GM20000 (cell line): ENCODE measurements at regions not wholly inside any gene's neighbourhood (a gene's known extent, or its start where the extent isn't known, plus 50 kb on each side); places are given as distances from the start of the nearest gene placed in this dataset.

Source experiments
- DNase-seq: peaks from one replicate; pipeline ENCODE4 v3.0.0; 2012; ENCODE audit warnings: low spot score
- TF ChIP-seq, protein P1 (sequence below): IDR thresholded peaks from 2 replicates; pipeline ENCODE4 v1.5.1; 2012; ENCODE audit warnings: mild to moderate bottlenecking, control low read depth; ENCODE audit errors: extremely low read depth, missing control alignments

GRCh38 chr17:63344383-63344782 is 101.7 kb downstream of the CYB561 start:
- no peak for DNase-seq
- TF ChIP-seq, protein P1, sequence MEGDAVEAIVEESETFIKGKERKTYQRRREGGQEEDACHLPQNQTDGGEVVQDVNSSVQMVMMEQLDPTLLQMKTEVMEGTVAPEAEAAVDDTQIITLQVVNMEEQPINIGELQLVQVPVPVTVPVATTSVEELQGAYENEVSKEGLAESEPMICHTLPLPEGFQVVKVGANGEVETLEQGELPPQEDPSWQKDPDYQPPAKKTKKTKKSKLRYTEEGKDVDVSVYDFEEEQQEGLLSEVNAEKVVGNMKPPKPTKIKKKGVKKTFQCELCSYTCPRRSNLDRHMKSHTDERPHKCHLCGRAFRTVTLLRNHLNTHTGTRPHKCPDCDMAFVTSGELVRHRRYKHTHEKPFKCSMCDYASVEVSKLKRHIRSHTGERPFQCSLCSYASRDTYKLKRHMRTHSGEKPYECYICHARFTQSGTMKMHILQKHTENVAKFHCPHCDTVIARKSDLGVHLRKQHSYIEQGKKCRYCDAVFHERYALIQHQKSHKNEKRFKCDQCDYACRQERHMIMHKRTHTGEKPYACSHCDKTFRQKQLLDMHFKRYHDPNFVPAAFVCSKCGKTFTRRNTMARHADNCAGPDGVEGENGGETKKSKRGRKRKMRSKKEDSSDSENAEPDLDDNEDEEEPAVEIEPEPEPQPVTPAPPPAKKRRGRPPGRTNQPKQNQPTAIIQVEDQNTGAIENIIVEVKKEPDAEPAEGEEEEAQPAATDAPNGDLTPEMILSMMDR, result no peak

DNA sequence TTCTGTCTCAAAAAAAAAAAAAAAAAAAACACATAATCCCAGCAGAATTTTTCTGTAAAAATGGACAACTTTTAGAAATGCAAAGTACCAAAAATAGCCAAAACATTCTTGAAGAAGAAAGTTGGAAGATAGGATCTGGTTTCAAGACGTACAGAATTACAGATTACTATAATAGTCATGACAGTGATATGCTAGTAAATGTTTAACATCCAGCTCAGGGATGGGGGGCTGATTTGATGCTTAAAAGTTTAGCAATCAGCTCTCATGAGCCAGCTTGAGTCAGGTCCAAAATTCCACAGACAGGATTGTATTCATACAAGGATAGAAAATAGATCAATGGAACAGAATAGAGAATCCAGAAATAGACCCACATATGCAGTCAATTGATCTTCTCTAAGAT is 100.5 kb downstream of the CYB561 start:
- TF ChIP-seq, protein P1, result no peak
- DNase-seq, result no peak

DNA sequence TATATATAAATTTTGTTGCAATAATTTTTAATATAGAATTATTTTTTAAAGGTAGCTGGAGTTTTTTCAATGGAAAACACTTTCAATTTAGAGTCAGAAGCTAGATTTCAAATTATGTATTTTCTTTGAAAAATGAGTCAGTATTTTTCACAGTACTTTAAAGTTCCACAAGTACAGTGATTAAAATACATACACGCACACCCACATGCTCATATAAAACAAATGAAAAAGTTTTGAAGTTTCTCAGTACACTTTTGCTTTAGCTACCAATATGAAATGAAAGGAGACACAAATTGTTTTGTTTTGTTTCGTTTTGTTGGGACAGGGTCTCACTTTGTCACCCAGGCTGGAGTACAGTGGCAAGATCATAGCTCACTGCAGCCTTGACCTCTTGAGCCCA is 98.6 kb downstream of the CYB561 start:
- TF ChIP-seq, protein P1, result no peak
- no peak for DNase-seq

- TF ChIP-seq, protein P1, result no peak
- DNase-seq, result no peak
Measured at GRCh38 chr17:63349478-63350000, 96.6 kb downstream of the CYB561 start.

- TF ChIP-seq, protein P1, result no peak
Measured at GRCh38 chr17:63350364-63350763, 95.7 kb downstream of the CYB561 start.

GRCh38 chr17:63354256-63354655 is 91.8 kb downstream of the CYB561 start:
- DNase-seq, result no peak
- TF ChIP-seq, protein P1, result no peak

More at GRCh38 chr17:63350364-63350763, 95.7 kb downstream of the CYB561 start:
- DNase-seq, result no peak

DNA sequence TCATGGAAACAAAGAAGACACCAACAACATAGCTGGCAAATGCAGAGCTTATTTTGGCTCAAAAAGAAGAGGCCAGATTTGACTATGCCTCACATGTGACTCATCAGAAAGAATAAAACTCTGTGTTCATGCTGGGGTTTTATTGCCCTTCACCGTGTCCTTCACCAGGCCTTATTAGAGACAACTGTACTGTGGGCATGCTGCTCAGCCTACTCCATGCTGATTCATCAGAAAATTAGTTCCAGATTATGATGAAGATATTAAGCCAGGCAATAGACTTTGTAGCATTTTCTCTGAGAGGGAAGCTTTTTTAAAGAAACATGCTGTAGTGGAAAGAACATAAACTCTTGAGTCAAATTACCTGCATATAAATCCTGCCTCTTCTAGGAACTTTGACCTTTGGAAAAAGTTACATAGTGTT is 89.8 kb downstream of the CYB561 start:
- TF ChIP-seq, protein P1, result no peak
- DNase-seq, result no peak
